Transverse colon (tissue), 4 donors: ENCODE measurements at regions not wholly inside any gene's neighbourhood (a gene's known extent, or its start where the extent isn't known, plus 50 kb on each side); places are given as distances from the start of the nearest gene placed in this dataset.
"Not testable (repeated sequence)": the region's sequence is repeated elsewhere in the genome, so short reads cannot be mapped to it uniquely, and the experiment has no call there.

ENCODE experiments used
- DNase-seq: peaks from one replicate; pipeline ENCODE4 v3.0.0-alpha.2; 2019
- H3K27ac ChIP-seq, 4 donors: fragments of 200-600 bp; sonication (generic); 2 replicates each; pipeline ENCODE4 v1.5.1; 2016 to 2018; ENCODE audit warnings: inconsistent platforms in 4 of 4
- H3K27me3 ChIP-seq: fragments of 200-600 bp; sonication (generic); 2 replicates; pipeline ENCODE4 v1.5.1; 2017; ENCODE audit warnings: inconsistent platforms
- H3K36me3 ChIP-seq, 4 donors: fragments of 200-600 bp; sonication (generic); 2 replicates each; pipeline ENCODE4 v1.5.1; 2017 to 2019; ENCODE audit warnings: inconsistent platforms in 4 of 4
- H3K4me1 ChIP-seq, 4 donors: fragments of 200-600 bp; sonication (generic); 2 replicates each; pipeline ENCODE4 v1.5.1; 2017 to 2020; ENCODE audit warnings: inconsistent platforms in 4 of 4
- H3K4me3 ChIP-seq, 4 donors: fragments of 200-600 bp; sonication (generic); 1 replicate in 1 of 4; 2 replicates in 3 of 4; pipeline versions ENCODE4 v1.5.1 to v1.6.1; 2017 to 2019; ENCODE audit warnings: inconsistent platforms in 4 of 4
- H3K9me3 ChIP-seq, 2 donors: fragments of 200-600 bp; sonication (generic); 2 replicates each; pipeline ENCODE4 v1.5.1; 2017 to 2019; ENCODE audit warnings: inconsistent platforms in 2 of 2
- CTCF ChIP-seq, 5 experiments: fragments of 200-600 bp in 3 of 5; fragments of 450-650 bp in 2 of 5; sonication (generic) in 3 of 5; IDR thresholded peaks; 1 replicate in 2 of 5; 2 replicates in 3 of 5; pipeline ENCODE4 v1.5.1; 2016 to 2017; ENCODE audit warnings: antibody characterized with exemption in 5 of 5, inconsistent platforms in 3 of 5, mild to moderate bottlenecking in 2 of 5, moderate library complexity in 1 of 5
- EP300 ChIP-seq: sonication (generic); formaldehyde crosslinking; IDR thresholded peaks from one replicate; pipeline ENCODE4 v1.6.1; 2017; ENCODE audit warnings: antibody characterized with exemption, low read depth
- POLR2A ChIP-seq: fragments of 450-650 bp; IDR thresholded peaks from one replicate; pipeline ENCODE4 v1.6.1; 2016; ENCODE audit warnings: antibody characterized with exemption, mild to moderate bottlenecking, moderate library complexity
- POLR2AphosphoS5 ChIP-seq, 3 donors: sonication (generic); formaldehyde crosslinking; IDR thresholded peaks; one replicate each; pipeline ENCODE4 v1.6.1; 2016; ENCODE audit warnings: antibody characterized with exemption in 3 of 3
- WGBS, 2 donors: methylation state at CpG; one replicate each; pipeline ENCODE4 v1.1.5; 2018; ENCODE audit warnings: low coverage in 1 of 2; 5-methylcytosine and 5-hydroxymethylcytosine counted together
- in situ Hi-C, 4 donors: fragments of 200-750 bp; cut with MboI; loops; one replicate each; pipeline versions ENCODE4 v1.15.0 to v1.15.1; 2017; ENCODE audit warnings: low sequenced_read_pairs in 3 of 4, low pct_ligation_motif_present in 1 of 4, low pct_unique_long_range_greater_than_20kb in 1 of 4
- intact Hi-C: fragments of 100-400 bp; cut with DNase I; formaldehyde crosslinking; loops from one replicate; pipeline ENCODE4 v1.15.1; 2023; ENCODE audit warnings: low total_unique reads

- H3K27me3 ChIP-seq: no peaks in the 10 kb centered on the region
Measured at GRCh38 chr1:242946206-242946605, 308.9 kb downstream of the CEP170 start.

GRCh38 chr1:242936725-242937124, 318.4 kb downstream of the CEP170 start:
- H3K27me3 ChIP-seq, H3K4me3 ChIP-seq, in situ Hi-C loops, H3K36me3 ChIP-seq, H3K4me1 ChIP-seq, intact Hi-C loops, H3K9me3 ChIP-seq, H3K27ac ChIP-seq: not testable (repeated sequence)
- TF ChIP-seq CTCF (IDR thresholded peaks at IDR 0.05): peak in 1 of 5 experiments; percentile 13
- 36% methylated on average over 10 of the region's 11 CpGs; no CpG with 5 or more reads in 1 of the 2 donors for WGBS, 2 donors
- peak; percentile 22 for DNase-seq

More at GRCh38 chr1:242946206-242946605, 308.9 kb downstream of the CEP170 start:
- TF ChIP-seq POLR2A (no peak), CTCF (IDR thresholded peaks at IDR 0.05) (no peak), POLR2AphosphoS5 (IDR thresholded peaks at IDR 0.05) (no peak), EP300 (no peak)
- Histone ChIP-seq H3K27ac (no peak overlapping the region), H3K4me3 (no peak overlapping the region), H3K9me3 (no peaks in the 10 kb centered on the region), H3K4me1 (no peaks in the 10 kb centered on the region), H3K36me3 (no peaks in the 10 kb centered on the region)
- no peak for DNase-seq
- in situ Hi-C loops (no loop called here), intact Hi-C loops (no loop called here)
- WGBS, 2 donors: 48% methylated on average over 2 of the region's 3 CpGs; no CpG with 5 or more reads in 1 of the 2 donors

GRCh38 chr1:242924717-242925116, 330.4 kb downstream of the CEP170 start:
- H3K36me3 ChIP-seq, H3K27ac ChIP-seq, H3K4me1 ChIP-seq, H3K4me3 ChIP-seq, H3K9me3 ChIP-seq, in situ Hi-C loops, intact Hi-C loops, H3K27me3 ChIP-seq: not testable (repeated sequence)
- DNase-seq: peak; percentile 17
- WGBS, 2 donors: 38% methylated on average over 6 of the region's 6 CpGs; no CpG with 5 or more reads in 1 of the 2 donors

- H3K36me3 ChIP-seq, H3K9me3 ChIP-seq, H3K27ac ChIP-seq, H3K4me3 ChIP-seq, H3K27me3 ChIP-seq, intact Hi-C loops, DNase-seq, in situ Hi-C loops, H3K4me1 ChIP-seq: not testable (repeated sequence)
- WGBS, 2 donors: 92% methylated on average over 3 of the region's 3 CpGs; no CpG with 5 or more reads in 1 of the 2 donors
Measured at GRCh38 chr1:242923603-242924002, 331.5 kb downstream of the CEP170 start.

GRCh38 chr1:242914729-242915128, 340.4 kb downstream of the CEP170 start:
- H3K9me3 ChIP-seq, in situ Hi-C loops, H3K4me3 ChIP-seq, intact Hi-C loops, H3K27me3 ChIP-seq, H3K27ac ChIP-seq, DNase-seq, H3K4me1 ChIP-seq, H3K36me3 ChIP-seq: not testable (repeated sequence)
- WGBS, 2 donors: 40 to 63% methylated on average over 2 to 4 of the region's 4 CpGs

GRCh38 chr1:242912855-242913254, 342.2 kb downstream of the CEP170 start:
- H3K4me1 ChIP-seq, in situ Hi-C loops, DNase-seq, H3K27ac ChIP-seq, H3K36me3 ChIP-seq, intact Hi-C loops, H3K4me3 ChIP-seq, H3K27me3 ChIP-seq, H3K9me3 ChIP-seq: not testable (repeated sequence)
- 75 to 81% methylated on average over 1 of the region's 1 CpG for WGBS, 2 donors

- H3K4me3 ChIP-seq, H3K9me3 ChIP-seq, H3K27me3 ChIP-seq, H3K27ac ChIP-seq, H3K36me3 ChIP-seq, in situ Hi-C loops, DNase-seq, H3K4me1 ChIP-seq, intact Hi-C loops: not testable (repeated sequence)
- 0 to 60% methylated on average over 1 to 2 of the region's 2 CpGs for WGBS, 2 donors
Measured at GRCh38 chr1:242900558-242900957, 354.5 kb downstream of the CEP170 start.
